ENCODE measurements at regions not wholly inside any gene's neighbourhood (a gene's known extent, or its start where the extent isn't known, plus 50 kb on each side); places are given as distances from the start of the nearest gene placed in this dataset.

GRCh38 chr13:53191091-53191490, 162.5 kb downstream of the OLFM4 start:
- no peaks in the 10 kb centered on the region for H3K36me3 ChIP-seq (ENCODE audit: control insufficient read depth in 2 of 2, extremely low read depth in 1 of 2, insufficient read depth in 2 of 2, low read length in 2 of 2)
- H3K27me3 ChIP-seq (ENCODE audit: control insufficient read depth, extremely low read depth, insufficient read depth, low read length) = no peaks in the 10 kb centered on the region
- no peaks in the 10 kb centered on the region for H3K9me3 ChIP-seq (ENCODE audit: control insufficient read depth, low read depth, low read length)
- FAIRE-seq = peak; percentile 87
- H3K4me2 ChIP-seq (ENCODE audit: control insufficient read depth, extremely low read depth, insufficient read depth, low read depth, low read length) = peak overlapping the region; percentile 6
- peak; percentile 50 for DNase-seq (ENCODE audit: low read depth, low spot score)
- no peaks in the 10 kb centered on the region for H4K20me1 ChIP-seq (ENCODE audit: control insufficient read depth, extremely low read depth, insufficient read depth, low read length)
- H3K9ac ChIP-seq (ENCODE audit: control insufficient read depth, extremely low read depth, insufficient read depth, low read length) = no peak overlapping the region
- no peak overlapping the region for H2AFZ ChIP-seq (ENCODE audit: control insufficient read depth, low read length)
- H3K4me1 ChIP-seq (ENCODE audit: control insufficient read depth, extremely low read depth, insufficient read depth, low read length) = peaks cover 10% of the 10 kb centered on the region
- TF ChIP-seq CTCF (optimal IDR thresholded peaks at IDR 0.05 in 1 of 3, IDR thresholded peaks at IDR 0.05 in 1 of 3, conservative IDR thresholded peaks at IDR 0.05 in 1 of 3; ENCODE audit: extremely low read depth in 1 of 3, insufficient read depth in 2 of 3, low read length in 3 of 3) (no peak), EZH2 (IDR thresholded peaks at IDR 0.05; ENCODE audit: low read length) (no peak)
- H3K27ac ChIP-seq (ENCODE audit: control insufficient read depth, insufficient read depth, low read length) = no peak overlapping the region
- H3K4me3 ChIP-seq (ENCODE audit: control insufficient read depth in 2 of 3, extremely low read depth in 1 of 3, insufficient read depth in 2 of 3, low read depth in 1 of 3, low read length in 3 of 3) = no peak overlapping the region
- dilution Hi-C loops (cut with MboI; ENCODE audit: extremely low pct_ligation_motif_present, low sequenced_read_pairs) = no loop called here
- no peaks in the 10 kb centered on the region for H3K9me1 ChIP-seq (ENCODE audit: control insufficient read depth, extremely low read depth, insufficient read depth, low read length)
- H3K79me2 ChIP-seq (ENCODE audit: control insufficient read depth, insufficient read depth, low read length) = no peaks in the 10 kb centered on the region

DNA sequence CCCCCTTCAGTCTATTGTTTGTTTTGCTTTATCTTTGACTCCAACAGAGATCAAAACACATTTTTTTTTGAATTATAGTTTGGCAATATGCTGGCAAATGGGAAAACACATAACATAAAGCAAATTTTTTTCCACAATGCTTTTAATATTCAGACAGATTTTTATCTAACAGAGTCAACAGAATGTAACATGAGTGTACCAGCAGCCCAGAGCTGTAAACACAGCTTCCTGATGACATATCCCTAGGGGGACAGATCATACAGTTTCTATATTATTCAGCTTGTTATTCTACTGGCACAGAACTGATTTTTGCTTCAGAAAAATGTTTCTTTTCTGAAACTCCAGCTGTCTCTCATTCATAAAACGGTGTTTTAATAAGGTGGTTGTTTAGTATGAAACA, 168.8 kb downstream of the OLFM4 start:
- Histone ChIP-seq H3K79me2 (ENCODE audit: control insufficient read depth, insufficient read depth, low read length) (no peaks in the 10 kb centered on the region), H3K4me2 (ENCODE audit: control insufficient read depth, extremely low read depth, insufficient read depth, low read depth, low read length) (no peak overlapping the region), H2AFZ (ENCODE audit: control insufficient read depth, low read length) (no peak overlapping the region), H3K27me3 (ENCODE audit: control insufficient read depth, extremely low read depth, insufficient read depth, low read length) (peaks cover 18% of the 10 kb centered on the region), H3K4me1 (ENCODE audit: control insufficient read depth, extremely low read depth, insufficient read depth, low read length) (no peaks in the 10 kb centered on the region), H3K36me3 (ENCODE audit: control insufficient read depth in 2 of 2, extremely low read depth in 1 of 2, insufficient read depth in 2 of 2, low read length in 2 of 2) (no peaks in the 10 kb centered on the region), H3K9me3 (ENCODE audit: control insufficient read depth, low read depth, low read length) (no peaks in the 10 kb centered on the region), H3K27ac (ENCODE audit: control insufficient read depth, insufficient read depth, low read length) (no peak overlapping the region), H3K9ac (ENCODE audit: control insufficient read depth, extremely low read depth, insufficient read depth, low read length) (no peak overlapping the region), H3K4me3 (ENCODE audit: control insufficient read depth in 2 of 3, extremely low read depth in 1 of 3, insufficient read depth in 2 of 3, low read depth in 1 of 3, low read length in 3 of 3) (no peak overlapping the region), H4K20me1 (ENCODE audit: control insufficient read depth, extremely low read depth, insufficient read depth, low read length) (no peaks in the 10 kb centered on the region), H3K9me1 (ENCODE audit: control insufficient read depth, extremely low read depth, insufficient read depth, low read length) (no peaks in the 10 kb centered on the region)
- FAIRE-seq (no peak), DNase-seq (ENCODE audit: low read depth, low spot score) (no peak)
- TF ChIP-seq EZH2 (IDR thresholded peaks at IDR 0.05; ENCODE audit: low read length) (no peak), CTCF (optimal IDR thresholded peaks at IDR 0.05 in 1 of 3, IDR thresholded peaks at IDR 0.05 in 1 of 3, conservative IDR thresholded peaks at IDR 0.05 in 1 of 3; ENCODE audit: extremely low read depth in 1 of 3, insufficient read depth in 2 of 3, low read length in 3 of 3) (no peak)
- dilution Hi-C loops (cut with MboI; ENCODE audit: extremely low pct_ligation_motif_present, low sequenced_read_pairs) = no loop called here
